Uterus (tissue), 2 donors: ENCODE measurements at regions not wholly inside any gene's neighbourhood (a gene's known extent, or its start where the extent isn't known, plus 50 kb on each side); places are given as distances from the start of the nearest gene placed in this dataset.

Source experiments
- CTCF ChIP-seq, 4 experiments: fragments of 200-600 bp in 2 of 4; fragments of 450-650 bp in 2 of 4; sonication (generic) in 2 of 4; IDR thresholded peaks; one replicate each; pipeline ENCODE4 v1.5.1; 2016 to 2019; ENCODE audit warnings: antibody characterized with exemption in 4 of 4, mild to moderate bottlenecking in 2 of 4, moderate library complexity in 1 of 4
- POLR2A ChIP-seq, 2 donors: fragments of 450-650 bp; IDR thresholded peaks; one replicate each; pipeline ENCODE4 v1.6.1; 2016; ENCODE audit warnings: antibody characterized with exemption in 2 of 2, mild to moderate bottlenecking in 1 of 2, moderate library complexity in 1 of 2

- TF ChIP-seq CTCF (IDR thresholded peaks at IDR 0.05) (no peak), POLR2A (IDR thresholded peaks at IDR 0.05) (no peak)
Observed at GRCh38 chr22:48516571-48516970, 1311.1 kb downstream of the BRD1 start.
